Transverse colon (tissue), 4 donors: ENCODE measurements at regions not wholly inside any gene's neighbourhood (a gene's known extent, or its start where the extent isn't known, plus 50 kb on each side); places are given as distances from the start of the nearest gene placed in this dataset.

ENCODE experiments used
- DNase-seq: peaks from one replicate; pipeline ENCODE4 v3.0.0-alpha.2; 2019
- H3K27ac ChIP-seq, 4 donors: fragments of 200-600 bp; sonication (generic); 2 replicates each; pipeline ENCODE4 v1.5.1; 2016 to 2018; ENCODE audit warnings: inconsistent platforms in 4 of 4
- H3K27me3 ChIP-seq: fragments of 200-600 bp; sonication (generic); 2 replicates; pipeline ENCODE4 v1.5.1; 2017; ENCODE audit warnings: inconsistent platforms
- H3K36me3 ChIP-seq, 4 donors: fragments of 200-600 bp; sonication (generic); 2 replicates each; pipeline ENCODE4 v1.5.1; 2017 to 2019; ENCODE audit warnings: inconsistent platforms in 4 of 4
- H3K4me1 ChIP-seq, 4 donors: fragments of 200-600 bp; sonication (generic); 2 replicates each; pipeline ENCODE4 v1.5.1; 2017 to 2020; ENCODE audit warnings: inconsistent platforms in 4 of 4
- H3K4me3 ChIP-seq, 4 donors: fragments of 200-600 bp; sonication (generic); 1 replicate in 1 of 4; 2 replicates in 3 of 4; pipeline versions ENCODE4 v1.5.1 to v1.6.1; 2017 to 2019; ENCODE audit warnings: inconsistent platforms in 4 of 4
- H3K9me3 ChIP-seq, 2 donors: fragments of 200-600 bp; sonication (generic); 2 replicates each; pipeline ENCODE4 v1.5.1; 2017 to 2019; ENCODE audit warnings: inconsistent platforms in 2 of 2
- EP300 ChIP-seq: sonication (generic); formaldehyde crosslinking; IDR thresholded peaks from one replicate; pipeline ENCODE4 v1.6.1; 2017; ENCODE audit warnings: antibody characterized with exemption, low read depth
- POLR2A ChIP-seq: fragments of 450-650 bp; IDR thresholded peaks from one replicate; pipeline ENCODE4 v1.6.1; 2016; ENCODE audit warnings: antibody characterized with exemption, mild to moderate bottlenecking, moderate library complexity
- POLR2AphosphoS5 ChIP-seq, 3 donors: sonication (generic); formaldehyde crosslinking; IDR thresholded peaks; one replicate each; pipeline ENCODE4 v1.6.1; 2016; ENCODE audit warnings: antibody characterized with exemption in 3 of 3
- WGBS, 2 donors: methylation state at CpG; one replicate each; pipeline ENCODE4 v1.1.5; 2018; ENCODE audit warnings: low coverage in 1 of 2; 5-methylcytosine and 5-hydroxymethylcytosine counted together
- in situ Hi-C, 4 donors: fragments of 200-750 bp; cut with MboI; loops; one replicate each; pipeline versions ENCODE4 v1.15.0 to v1.15.1; 2017; ENCODE audit warnings: low sequenced_read_pairs in 3 of 4, low pct_ligation_motif_present in 1 of 4, low pct_unique_long_range_greater_than_20kb in 1 of 4
- intact Hi-C: fragments of 100-400 bp; cut with DNase I; formaldehyde crosslinking; loops from one replicate; pipeline ENCODE4 v1.15.1; 2023; ENCODE audit warnings: low total_unique reads
- TF ChIP-seq, protein P1 (sequence below), 5 experiments: fragments of 200-600 bp in 3 of 5; fragments of 450-650 bp in 2 of 5; sonication (generic) in 3 of 5; IDR thresholded peaks; 1 replicate in 2 of 5; 2 replicates in 3 of 5; pipeline ENCODE4 v1.5.1; 2016 to 2017; ENCODE audit warnings: antibody characterized with exemption in 5 of 5, inconsistent platforms in 3 of 5, mild to moderate bottlenecking in 2 of 5, moderate library complexity in 1 of 5

DNA sequence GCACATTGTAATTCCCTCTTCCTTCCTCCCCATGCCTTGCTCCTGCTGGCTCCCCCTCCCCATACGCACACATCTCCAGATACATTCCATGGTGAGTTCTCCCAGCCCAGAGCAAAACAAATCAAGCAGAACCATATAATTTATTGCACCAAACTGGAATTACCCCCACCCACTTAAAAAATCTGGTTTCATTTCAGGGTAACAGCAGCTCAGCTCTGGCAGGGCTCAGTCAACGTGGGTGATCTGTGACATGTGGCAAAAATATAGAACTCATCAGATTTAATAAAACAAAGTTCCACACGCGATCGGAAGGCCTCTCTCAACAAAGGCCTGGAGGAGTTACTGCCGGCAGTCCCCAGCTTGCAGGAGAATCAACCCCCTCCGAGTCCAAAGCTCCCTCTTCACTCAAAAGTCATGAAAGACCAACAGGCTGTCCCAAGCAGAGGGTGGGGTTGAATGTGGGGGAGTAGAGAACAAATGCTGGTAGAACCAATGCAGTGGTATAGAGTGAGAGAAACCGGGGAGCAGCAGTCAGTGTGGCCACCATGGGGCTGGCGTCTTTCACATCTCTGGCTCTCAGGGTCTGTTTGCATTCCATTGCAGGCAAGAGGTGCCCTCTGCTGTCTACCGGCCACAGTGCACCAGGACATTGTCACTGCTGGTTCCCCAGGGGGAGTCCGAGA, 323.3 kb upstream of the NT5E start:
- in situ Hi-C loops: no loop called here
- Histone ChIP-seq H3K36me3 (no peaks in the 10 kb centered on the region), H3K27me3 (no peaks in the 10 kb centered on the region), H3K4me3 (no peak overlapping the region), H3K4me1 (no peaks in the 10 kb centered on the region), H3K9me3 (no peaks in the 10 kb centered on the region), H3K27ac (no peak overlapping the region)
- DNase-seq: peak; percentile 10
- intact Hi-C loops: no loop called here
- TF ChIP-seq, protein P1, sequence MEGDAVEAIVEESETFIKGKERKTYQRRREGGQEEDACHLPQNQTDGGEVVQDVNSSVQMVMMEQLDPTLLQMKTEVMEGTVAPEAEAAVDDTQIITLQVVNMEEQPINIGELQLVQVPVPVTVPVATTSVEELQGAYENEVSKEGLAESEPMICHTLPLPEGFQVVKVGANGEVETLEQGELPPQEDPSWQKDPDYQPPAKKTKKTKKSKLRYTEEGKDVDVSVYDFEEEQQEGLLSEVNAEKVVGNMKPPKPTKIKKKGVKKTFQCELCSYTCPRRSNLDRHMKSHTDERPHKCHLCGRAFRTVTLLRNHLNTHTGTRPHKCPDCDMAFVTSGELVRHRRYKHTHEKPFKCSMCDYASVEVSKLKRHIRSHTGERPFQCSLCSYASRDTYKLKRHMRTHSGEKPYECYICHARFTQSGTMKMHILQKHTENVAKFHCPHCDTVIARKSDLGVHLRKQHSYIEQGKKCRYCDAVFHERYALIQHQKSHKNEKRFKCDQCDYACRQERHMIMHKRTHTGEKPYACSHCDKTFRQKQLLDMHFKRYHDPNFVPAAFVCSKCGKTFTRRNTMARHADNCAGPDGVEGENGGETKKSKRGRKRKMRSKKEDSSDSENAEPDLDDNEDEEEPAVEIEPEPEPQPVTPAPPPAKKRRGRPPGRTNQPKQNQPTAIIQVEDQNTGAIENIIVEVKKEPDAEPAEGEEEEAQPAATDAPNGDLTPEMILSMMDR (IDR thresholded peaks at IDR 0.05): peak in 2 of 5 experiments; percentile 14 to 16
- no peak for TF ChIP-seq POLR2A
- WGBS, 2 donors: 27 to 32% methylated on average over 8 to 11 of the region's 11 CpGs

DNA sequence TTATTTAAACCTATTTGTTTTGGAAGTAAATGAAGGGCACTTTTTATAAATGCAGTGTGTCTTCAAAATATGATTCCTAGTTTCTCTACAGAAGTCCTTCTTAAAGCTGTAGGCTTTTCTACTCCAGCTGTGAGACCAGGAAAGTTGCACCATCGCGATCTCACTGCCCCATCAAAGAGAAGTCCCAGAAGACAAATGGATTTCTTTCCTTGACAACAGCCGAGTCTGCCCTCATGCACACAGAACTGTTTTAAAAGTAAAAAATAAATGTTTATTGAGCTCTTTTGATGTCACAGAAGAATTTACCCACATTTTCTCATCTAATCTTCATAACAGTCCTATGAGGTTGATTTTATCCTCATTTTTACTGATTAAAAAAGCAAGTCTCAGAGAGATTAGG, 324.4 kb upstream of the NT5E start:
- TF ChIP-seq EP300 (no peak), POLR2A (no peak), POLR2AphosphoS5 (IDR thresholded peaks at IDR 0.05) (no peak)
- TF ChIP-seq, protein P1 (IDR thresholded peaks at IDR 0.05): no peak
- in situ Hi-C loops: no loop called here

DNA sequence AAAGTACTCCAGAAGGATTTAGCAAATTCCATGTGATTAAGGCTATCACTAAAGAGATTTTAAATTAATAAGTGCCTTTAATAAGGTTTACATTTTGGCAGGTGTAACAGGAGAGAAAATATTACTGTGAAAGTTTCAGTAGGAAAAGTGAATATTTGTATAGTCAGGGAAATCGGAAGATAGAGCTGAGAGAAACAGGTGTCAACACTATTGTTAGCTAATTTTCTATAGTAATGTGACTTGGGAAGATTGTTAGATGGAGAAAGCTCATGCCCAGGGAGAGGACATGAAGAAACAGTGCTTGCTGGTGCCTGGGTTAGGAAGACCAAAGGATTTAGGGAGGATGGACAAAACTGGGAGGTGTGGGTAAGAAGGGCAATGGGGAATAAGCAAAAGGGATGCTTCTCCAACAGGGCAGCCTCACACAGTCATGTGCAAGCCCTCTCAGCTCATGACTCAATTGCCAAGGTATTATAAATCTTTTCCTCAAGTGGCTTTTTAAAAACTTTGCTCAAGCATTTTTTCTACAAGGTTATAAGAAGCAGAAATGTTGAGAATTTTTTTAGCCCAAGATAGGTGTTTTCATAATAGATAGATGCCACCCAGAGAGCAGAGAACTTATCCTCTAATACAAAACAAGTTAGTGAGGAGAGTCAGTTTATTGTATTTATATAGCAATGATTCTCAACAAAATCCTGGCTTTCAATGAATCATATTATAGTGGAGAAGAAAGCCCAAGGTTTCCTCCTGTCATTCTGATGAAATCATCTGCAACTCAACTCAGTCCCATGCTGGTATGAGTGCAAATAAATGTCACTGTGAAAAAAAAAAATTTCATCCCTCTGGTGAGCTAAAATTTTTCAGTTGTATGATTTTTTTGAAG, 325.2 kb upstream of the NT5E start:
- Histone ChIP-seq H3K9me3 (no peaks in the 10 kb centered on the region), H3K27me3 (no peaks in the 10 kb centered on the region), H3K4me1 (no peaks in the 10 kb centered on the region), H3K4me3 (no peak overlapping the region), H3K36me3 (no peaks in the 10 kb centered on the region), H3K27ac (no peak overlapping the region)
- intact Hi-C loops: loop anchor here (5.0 kb wide), 1 partner anchor 927 kb away; no protein-coding TSS in a partner anchor
- TF ChIP-seq POLR2AphosphoS5 (IDR thresholded peaks at IDR 0.05) (no peak), POLR2A (no peak), EP300 (no peak)
- TF ChIP-seq, protein P1 (IDR thresholded peaks at IDR 0.05): no peak
- WGBS, 2 donors: 67 to 73% methylated on average over 1 of the region's 1 CpG
- no peak for DNase-seq
- in situ Hi-C loops: no loop called here

More for the DNA sequence above, 324.4 kb upstream of the NT5E start:
- intact Hi-C loops: no loop called here
- DNase-seq: no peak
- WGBS, 2 donors: 60 to 61% methylated on average over 3 of the region's 3 CpGs
- Histone ChIP-seq H3K4me1 (no peaks in the 10 kb centered on the region), H3K27me3 (no peaks in the 10 kb centered on the region), H3K27ac (no peak overlapping the region), H3K9me3 (no peaks in the 10 kb centered on the region), H3K36me3 (no peaks in the 10 kb centered on the region), H3K4me3 (no peak overlapping the region)

DNA sequence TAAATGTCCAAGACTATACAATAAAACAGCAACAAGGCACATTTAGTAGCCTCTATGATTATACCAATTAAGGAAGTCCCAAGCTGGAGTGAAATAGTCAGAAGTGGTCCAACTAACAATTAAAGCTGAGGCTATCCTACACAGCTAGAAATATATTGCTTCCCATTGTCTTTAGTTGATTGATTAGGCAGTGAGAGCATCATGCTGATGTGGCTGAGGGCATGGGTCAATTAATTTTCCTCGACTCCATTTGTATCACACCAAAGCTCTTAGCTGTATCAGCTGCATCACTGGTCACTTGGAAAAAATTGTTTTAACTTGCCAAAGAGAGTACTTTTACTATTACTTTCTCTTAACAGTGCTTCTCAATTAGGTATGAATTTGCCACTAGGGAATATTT, 328.7 kb upstream of the NT5E start:
- intact Hi-C loops (loop anchor here (5.0 kb wide), 1 partner anchor 924 kb away; no protein-coding TSS in a partner anchor), in situ Hi-C loops (no loop called here)
- Histone ChIP-seq H3K9me3 (no peaks in the 10 kb centered on the region), H3K27ac (no peak overlapping the region), H3K4me1 (no peaks in the 10 kb centered on the region), H3K27me3 (no peaks in the 10 kb centered on the region), H3K36me3 (no peaks in the 10 kb centered on the region), H3K4me3 (no peak overlapping the region)
- TF ChIP-seq POLR2AphosphoS5 (IDR thresholded peaks at IDR 0.05): no peak
- TF ChIP-seq, protein P1 (IDR thresholded peaks at IDR 0.05): no peak
- no peak for TF ChIP-seq EP300
- TF ChIP-seq POLR2A: no peak
- no peak for DNase-seq
- WGBS, 2 donors: 73 to 80% methylated on average over 1 of the region's 1 CpG
